D721Med (cell line): ENCODE measurements at regions not wholly inside any gene's neighbourhood (a gene's known extent, or its start where the extent isn't known, plus 50 kb on each side); places are given as distances from the start of the nearest gene placed in this dataset.

ENCODE experiments used
- DNase-seq: peaks from one replicate; pipeline ENCODE4 v3.0.0; 2011; ENCODE audit warnings: low spot score; ENCODE audit not compliant: insufficient read length
- FAIRE-seq: peaks from 2 replicates; lab custom pipeline; 2011; peaks lifted over from hg19 to GRCh38; lab: Jason Lieb, UNC
- TF ChIP-seq, protein P1 (sequence below): IDR thresholded peaks from 2 replicates; pipeline ENCODE4 v1.5.1; 2012; ENCODE audit warnings: mild to moderate bottlenecking, control low read depth; ENCODE audit not compliant: insufficient read depth; ENCODE audit errors: missing control alignments

DNA sequence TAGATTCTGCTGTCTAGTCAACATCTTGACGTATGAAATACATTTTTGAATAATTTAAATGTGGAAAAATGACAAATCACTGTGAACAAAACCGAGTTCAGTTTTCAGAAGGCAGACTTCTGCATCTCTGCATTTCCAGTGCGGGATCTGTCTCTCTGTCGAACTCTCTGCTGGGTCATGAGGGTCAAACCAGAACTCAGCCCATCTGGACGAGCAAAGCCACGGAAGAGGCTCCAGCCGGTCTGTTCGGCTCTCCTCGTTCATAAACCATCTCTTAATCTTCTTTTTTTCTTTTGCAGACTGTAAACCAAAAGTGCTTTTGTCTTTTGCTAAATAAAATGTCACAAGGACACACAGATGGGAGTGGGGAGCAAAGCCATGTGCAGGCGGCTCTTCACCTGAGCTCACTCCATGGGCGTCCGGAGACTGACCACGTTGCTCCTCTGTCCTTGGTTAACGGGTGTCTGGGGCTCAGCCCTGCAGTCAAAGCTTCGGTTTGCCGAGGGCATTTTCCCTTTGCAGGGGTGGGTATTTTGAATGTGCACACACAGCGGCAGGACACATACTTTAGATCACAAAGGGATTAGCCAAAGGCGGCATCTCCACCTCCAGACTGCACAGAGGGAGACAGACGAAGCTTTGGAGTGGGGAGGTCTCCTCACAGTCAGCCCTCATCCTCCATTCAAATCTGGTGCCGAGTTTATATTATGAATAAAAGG, 737.9 kb upstream of the SALL3 start:
- FAIRE-seq: no peak
- DNase-seq: no peak
- TF ChIP-seq, protein P1, sequence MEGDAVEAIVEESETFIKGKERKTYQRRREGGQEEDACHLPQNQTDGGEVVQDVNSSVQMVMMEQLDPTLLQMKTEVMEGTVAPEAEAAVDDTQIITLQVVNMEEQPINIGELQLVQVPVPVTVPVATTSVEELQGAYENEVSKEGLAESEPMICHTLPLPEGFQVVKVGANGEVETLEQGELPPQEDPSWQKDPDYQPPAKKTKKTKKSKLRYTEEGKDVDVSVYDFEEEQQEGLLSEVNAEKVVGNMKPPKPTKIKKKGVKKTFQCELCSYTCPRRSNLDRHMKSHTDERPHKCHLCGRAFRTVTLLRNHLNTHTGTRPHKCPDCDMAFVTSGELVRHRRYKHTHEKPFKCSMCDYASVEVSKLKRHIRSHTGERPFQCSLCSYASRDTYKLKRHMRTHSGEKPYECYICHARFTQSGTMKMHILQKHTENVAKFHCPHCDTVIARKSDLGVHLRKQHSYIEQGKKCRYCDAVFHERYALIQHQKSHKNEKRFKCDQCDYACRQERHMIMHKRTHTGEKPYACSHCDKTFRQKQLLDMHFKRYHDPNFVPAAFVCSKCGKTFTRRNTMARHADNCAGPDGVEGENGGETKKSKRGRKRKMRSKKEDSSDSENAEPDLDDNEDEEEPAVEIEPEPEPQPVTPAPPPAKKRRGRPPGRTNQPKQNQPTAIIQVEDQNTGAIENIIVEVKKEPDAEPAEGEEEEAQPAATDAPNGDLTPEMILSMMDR: no peak

DNA sequence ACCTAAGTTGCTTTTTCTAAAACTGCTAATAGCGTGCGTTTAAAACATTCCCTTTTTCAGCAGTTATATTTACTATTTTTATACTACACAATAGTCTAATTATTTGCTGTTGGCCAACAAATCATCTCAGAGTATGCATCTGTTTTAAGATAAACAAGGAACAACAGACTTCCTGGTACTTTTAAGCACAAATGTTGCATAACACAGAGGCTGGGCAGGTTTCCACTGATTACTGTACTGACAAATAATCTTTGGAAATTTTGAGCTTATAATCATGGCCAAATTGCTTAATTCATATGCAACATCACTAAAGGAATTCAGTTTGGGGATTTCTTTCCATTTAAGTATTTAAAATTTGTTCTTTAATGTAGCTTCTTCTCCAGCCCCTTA, 737.4 kb upstream of the SALL3 start:
- FAIRE-seq (no peak), DNase-seq (no peak)
- TF ChIP-seq, protein P1: no peak

DNA sequence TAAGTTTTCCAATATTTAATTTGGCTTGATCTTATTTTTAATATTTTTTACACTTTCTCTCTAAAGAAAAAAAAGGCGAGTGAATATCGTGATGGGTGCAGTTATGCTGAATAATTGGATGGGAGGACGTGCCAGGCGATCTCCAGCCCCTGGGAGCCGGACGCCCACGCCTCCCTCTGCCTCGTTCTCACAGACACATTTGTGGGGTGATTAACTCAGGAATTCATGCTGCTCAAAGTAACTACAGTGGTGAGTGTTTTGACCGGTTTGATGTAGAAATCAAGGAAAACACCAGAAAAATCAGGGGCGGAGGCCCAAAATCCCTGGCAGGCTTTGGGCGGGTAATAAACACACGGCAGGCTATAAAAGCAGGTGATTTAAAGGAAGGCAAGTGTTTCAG, 736.8 kb upstream of the SALL3 start:
- TF ChIP-seq, protein P1: no peak
- FAIRE-seq: no peak
- DNase-seq: no peak

DNA sequence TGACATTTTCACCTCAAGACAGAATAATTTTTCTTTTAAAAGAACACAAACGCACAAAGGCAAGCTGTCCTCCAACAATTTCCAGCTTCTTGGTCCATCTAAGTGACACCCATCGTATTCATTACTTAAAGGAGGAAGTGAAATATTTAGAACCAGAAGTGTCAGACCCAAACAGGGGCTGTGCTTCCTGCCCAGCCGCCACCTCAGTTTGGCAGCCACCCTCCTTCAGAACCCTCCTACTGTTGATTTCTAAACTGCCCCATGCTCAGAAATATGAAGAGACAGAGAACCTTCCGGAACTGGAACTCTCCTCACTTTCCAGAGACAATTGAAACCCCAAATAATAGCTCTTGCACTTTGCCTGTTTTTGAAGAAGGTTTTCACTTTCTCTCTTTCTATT, 734.8 kb upstream of the SALL3 start:
- FAIRE-seq: no peak
- TF ChIP-seq, protein P1: no peak

DNA sequence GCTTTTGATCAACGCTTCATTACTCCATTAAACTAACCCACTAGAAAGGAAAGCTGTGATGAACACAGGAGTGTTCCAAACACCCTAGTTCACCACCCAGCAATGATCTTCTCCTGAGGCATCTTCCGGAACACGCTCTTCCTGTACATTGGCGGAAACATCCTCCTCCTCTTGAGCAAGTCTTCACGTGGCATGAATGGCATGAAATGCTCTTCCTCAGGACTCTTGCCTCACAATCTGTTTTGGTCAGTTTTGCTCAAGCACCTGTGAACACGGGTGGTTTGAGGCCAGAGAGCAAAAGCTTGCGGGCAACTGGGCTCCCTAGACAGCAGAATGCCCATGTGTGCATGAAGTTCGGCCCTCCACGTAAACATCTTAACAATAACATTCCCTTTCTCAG, 734.2 kb upstream of the SALL3 start:
- no peak for FAIRE-seq
- TF ChIP-seq, protein P1: no peak
- no peak for DNase-seq

More for the DNA sequence above, 734.8 kb upstream of the SALL3 start:
- no peak for DNase-seq

DNA sequence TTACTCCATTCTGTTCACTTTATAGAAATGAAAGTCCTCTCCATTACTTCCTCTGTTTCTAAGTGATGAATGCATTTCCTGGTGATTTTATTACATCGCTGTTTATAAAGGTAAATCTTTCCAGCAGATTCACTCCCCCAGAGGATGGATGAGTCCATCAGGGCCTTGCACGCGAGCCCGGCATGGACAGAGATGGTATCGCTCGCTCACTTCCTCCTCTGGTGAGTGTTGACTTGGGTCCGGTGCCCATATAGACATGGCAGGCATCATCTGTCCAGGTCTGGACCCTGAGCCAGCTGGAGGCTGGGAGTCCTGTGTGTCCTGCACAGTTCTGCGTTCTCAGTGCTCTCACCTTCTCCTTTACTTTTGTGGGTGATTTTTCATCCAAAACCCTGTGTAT, 733.6 kb upstream of the SALL3 start:
- no peak for FAIRE-seq
- no peak for DNase-seq
- TF ChIP-seq, protein P1: no peak

DNA sequence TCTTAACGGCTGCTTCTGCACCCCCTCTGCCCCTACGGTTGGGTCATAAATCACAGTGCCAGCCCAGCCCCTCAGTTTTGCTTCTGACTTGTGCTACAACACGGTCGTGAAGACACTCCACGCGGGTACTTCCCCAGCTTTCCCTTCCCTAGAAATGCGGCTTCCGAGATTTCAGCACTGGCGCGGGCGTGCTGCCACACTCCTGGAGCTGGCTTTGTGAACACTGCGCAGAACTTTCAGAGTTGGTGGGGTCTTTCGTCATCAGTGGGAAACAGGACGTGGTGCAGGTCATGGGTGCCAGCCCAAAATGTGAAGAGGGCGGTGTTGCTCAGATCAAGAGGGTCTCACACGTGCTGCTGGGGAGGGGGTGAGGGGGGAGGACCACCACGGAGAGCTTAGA, 733.0 kb upstream of the SALL3 start:
- FAIRE-seq: no peak
- no peak for DNase-seq
- TF ChIP-seq, protein P1: no peak
